GM21447 (cell line): ENCODE measurements at regions not wholly inside any gene's neighbourhood (a gene's known extent, or its start where the extent isn't known, plus 50 kb on each side); places are given as distances from the start of the nearest gene placed in this dataset.

Source experiments
- ATAC-seq: cut with Tn5 transposase; IDR thresholded peaks from one replicate; pipeline ENCODE4 v1.9.1; 2021; ENCODE audit not compliant: unreplicated experiment

GRCh38 chr3:162103808-162104207 is 607.2 kb downstream of the OTOL1 start:
- ATAC-seq, result no peak

DNA sequence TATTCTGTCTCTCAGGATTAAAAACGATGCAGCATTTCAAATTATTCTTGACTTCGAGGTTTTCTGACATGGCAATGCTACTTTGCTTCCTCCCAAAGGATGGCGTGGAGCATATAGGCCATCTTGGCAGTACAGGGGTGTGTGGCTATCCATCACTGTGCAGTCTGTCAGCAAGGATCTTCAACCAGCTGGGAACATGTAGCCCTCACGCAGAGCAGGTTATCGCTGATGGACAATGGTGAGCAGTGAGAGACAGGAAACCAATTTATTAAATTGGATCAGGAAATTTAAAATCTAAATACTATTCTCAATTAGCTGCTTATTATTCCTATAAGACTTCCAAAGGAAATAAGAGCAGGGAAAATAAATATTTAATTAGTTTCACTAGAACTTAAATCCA is 615.3 kb downstream of the OTOL1 start:
- ATAC-seq, result no peak

DNA sequence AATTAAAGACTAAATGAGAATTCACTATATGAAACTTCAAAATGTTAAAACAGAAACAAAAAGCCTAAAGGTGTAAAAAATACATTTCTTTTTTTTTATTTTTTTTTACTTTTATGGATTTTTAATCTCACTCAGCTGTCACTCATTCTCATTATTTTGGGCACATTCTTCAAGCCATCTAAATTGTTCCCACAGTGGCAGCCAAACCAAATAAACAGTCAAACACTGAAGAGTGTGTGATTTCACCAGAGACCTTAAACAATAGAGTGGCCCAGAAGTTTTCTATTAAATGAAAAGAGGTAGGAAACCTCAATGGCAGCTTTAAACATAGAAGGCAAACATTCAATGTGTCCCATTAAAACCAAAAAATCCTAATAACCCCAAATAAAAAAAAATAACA is 616.1 kb downstream of the OTOL1 start:
- ATAC-seq, result no peak

DNA sequence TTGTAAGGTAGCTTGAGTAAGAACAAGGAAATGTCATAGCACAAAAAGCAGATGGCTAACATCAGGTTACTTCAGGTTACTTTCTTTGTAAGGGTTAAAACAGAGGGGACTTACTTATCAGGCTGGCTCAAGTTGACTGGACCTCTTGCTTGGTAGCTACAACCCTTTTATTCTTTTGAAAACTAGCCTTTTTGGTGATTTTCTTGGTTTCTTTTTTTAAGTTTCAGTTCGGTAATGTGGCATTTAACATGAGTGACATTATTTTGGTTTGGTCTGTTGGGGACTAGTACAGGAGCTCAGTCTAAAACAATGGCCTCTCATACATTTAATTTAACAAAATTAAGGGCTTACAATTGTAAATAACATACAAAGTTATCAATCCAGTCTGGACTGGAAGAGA is 621.4 kb downstream of the OTOL1 start:
- ATAC-seq, result no peak

GRCh38 chr3:162119651-162120050 is 623.0 kb downstream of the OTOL1 start:
- ATAC-seq, result no peak

GRCh38 chr3:162122405-162122804 is 625.8 kb downstream of the OTOL1 start:
- no peak for ATAC-seq

- no peak for ATAC-seq
Measured at GRCh38 chr3:162125790-162126189, 629.2 kb downstream of the OTOL1 start.

GRCh38 chr3:162130582-162130981 is 634.0 kb downstream of the OTOL1 start:
- no peak for ATAC-seq

DNA sequence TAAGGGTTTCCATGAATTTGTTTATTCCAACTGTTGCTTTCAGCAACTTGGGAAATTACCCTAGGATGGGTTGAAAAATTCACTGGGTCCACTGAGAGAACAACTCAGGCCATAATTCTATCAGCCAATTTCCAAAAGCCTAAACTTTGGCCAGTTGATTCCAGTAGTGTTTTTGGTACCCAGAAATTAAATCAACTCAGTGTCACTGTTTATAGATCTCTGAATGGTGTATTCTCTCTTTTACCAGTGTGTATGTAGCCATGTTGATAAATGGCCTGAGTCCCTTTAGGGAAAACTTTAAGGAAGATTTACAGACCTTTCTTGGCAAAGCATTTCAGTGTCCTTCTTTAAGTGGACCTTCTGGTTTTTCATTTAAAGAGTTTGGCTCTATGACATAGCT is 636.4 kb downstream of the OTOL1 start:
- no peak for ATAC-seq

DNA sequence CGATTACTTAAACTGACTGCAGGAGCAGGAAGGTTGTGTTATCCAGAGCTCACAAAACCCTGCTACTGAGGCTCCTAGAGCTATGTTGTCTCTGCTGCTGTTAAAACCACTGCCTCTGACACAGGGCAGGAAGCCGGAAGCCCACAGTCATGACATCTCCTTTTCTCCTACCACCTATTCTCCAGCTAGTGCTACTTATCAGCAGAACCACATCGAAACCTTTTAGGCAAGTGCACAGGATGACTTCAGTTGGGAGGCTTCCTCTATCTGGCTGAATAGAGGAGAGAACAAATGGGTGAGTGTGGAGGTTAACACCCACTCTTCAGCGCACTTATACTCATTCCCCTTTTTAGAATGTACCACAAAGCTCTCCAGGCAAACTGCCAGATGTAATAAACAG is 638.0 kb downstream of the OTOL1 start:
- no peak for ATAC-seq

DNA sequence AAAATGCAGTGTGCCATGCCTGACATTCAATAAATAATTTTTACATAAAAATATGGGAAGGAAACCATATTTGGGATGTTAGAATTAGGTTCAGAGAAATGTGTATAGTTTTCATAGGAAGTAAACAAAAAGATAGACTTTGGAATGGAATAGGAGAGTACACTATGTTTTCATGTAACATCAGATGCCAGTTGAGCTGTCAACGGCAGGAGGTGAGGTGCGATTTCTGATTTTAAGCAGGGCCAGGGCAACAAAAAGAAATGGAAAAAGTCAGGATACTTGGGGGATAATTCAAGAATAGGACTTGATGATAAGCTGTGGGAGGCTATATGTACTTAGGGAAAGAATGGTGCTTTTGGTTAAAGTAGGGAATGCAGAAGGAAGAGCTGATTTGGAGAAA is 639.5 kb downstream of the OTOL1 start:
- ATAC-seq, result no peak

- no peak for ATAC-seq
Measured at GRCh38 chr3:162138509-162138908, 641.9 kb downstream of the OTOL1 start.

DNA sequence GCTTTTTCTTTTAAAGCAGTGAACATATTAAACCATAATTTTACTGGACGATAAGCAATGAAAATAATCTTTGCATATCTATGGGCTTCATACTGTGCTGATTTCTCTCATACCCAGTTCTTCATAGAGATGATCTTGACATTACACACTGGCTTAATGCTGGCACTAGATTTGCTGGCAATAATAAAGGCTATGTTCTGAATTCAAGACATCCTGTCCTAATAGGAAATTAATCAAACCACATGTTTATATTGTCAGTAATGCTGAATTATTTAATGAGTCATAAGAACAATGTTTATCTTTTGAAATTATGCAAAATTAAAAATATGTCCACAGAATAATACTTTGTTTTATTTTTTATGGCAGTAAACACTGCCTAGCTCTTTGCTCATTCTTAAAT is 643.2 kb downstream of the OTOL1 start:
- no peak for ATAC-seq

DNA sequence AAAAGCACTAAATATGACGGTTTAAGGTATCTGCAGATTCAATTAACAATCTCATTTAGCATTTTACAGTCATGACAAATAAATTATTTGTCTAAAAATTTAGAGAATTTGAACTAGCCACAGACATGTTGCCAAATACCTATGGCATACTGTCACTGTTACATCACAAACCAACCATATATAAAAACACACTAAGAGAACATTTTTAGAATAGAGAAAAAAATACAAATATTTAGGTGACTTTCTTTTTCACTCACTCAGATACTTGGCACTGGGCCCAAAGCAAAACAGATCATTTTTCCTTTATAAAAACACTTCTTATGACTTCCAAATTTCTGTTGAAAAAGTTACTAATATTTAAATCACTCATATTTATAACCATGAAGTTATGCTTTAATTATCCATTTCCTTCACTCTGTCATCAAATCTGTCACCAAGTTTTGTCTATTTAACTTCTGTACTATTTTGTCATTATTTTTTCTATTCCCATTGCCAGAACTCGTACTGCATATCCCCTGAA is 644.7 kb downstream of the OTOL1 start:
- ATAC-seq, result no peak

GRCh38 chr3:162142511-162142910 is 645.9 kb downstream of the OTOL1 start:
- no peak for ATAC-seq

GRCh38 chr3:162143180-162143579 is 646.6 kb downstream of the OTOL1 start:
- no peak for ATAC-seq

DNA sequence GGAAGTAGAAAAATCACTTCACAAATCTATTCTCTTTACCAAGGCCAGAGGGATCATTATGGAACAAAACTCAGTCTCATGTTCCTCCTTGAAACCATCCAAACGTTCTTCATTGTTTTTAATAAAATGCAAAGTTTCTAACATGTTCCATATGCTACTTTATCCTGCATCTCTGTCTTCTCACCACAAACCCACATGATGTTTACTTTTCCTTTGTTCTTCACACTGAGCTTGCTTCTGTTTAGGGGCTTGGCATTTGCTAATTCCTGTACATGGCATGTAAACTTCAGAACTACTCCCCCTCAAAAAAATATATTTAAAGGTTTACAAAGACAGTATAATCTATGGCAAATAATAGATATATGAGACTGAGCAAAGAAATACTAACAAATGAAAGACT is 651.4 kb downstream of the OTOL1 start:
- no peak for ATAC-seq

GRCh38 chr3:162150790-162151189 is 654.2 kb downstream of the OTOL1 start:
- ATAC-seq, result no peak

- no peak for ATAC-seq
Measured at GRCh38 chr3:162152636-162153035, 656.0 kb downstream of the OTOL1 start.

DNA sequence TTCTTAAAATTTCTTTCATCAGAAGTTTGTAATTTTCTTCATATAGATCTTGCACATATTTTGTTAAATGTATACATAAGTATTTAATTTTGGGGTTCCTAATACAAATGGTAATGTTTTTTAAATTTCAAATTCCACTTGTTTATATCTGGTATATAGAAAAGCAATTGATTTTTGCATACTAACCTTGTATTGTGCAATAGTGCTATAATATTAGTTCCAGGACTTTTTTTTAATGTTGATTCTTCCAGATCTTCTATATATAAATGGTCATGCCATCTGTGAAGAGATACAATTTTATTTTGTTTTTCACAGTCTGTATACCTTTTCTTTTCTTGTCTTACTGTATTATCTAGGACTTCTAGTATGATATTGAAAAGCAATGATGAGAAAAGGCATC is 665.0 kb downstream of the OTOL1 start:
- ATAC-seq, result no peak

DNA sequence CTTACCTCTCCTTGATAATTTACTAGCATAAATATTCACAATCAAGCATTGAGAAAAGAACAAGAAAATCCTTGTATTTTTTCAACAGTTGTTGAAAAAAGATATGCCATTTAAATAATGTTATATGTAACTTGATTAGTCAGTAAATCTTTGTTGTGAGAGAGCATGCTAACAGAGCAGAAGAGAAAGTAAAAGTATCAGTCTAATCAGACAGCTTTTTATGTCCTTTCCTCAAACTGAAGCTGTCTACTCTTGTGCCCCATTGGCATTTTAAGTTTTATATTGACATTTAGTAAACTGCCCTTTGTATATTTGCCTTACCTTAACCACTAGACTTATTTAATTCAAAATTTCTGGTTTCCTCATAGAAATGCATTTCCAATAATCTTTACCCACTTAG is 668.7 kb downstream of the OTOL1 start:
- no peak for ATAC-seq

DNA sequence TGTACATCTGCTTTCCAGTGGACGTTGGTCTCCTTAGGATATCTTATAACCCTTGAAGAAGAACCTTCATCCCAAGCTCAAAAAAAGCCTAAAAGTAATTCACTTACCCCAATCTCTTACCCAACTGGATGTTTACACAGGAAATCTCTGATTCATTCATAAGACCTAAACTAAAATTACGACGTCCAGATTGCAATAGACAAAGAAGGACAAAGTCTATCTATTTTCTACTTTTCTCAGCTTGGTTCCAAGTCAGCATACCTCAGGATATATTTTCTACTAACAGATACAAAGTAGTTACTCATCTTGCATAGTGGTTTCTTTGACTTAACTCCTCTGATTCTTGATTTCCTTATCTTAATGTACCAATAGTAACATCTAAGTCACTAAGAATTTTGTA is 669.9 kb downstream of the OTOL1 start:
- no peak for ATAC-seq

- no peak for ATAC-seq
Measured at GRCh38 chr3:162168715-162169114, 672.1 kb downstream of the OTOL1 start.

GRCh38 chr3:162170581-162170980 is 674.0 kb downstream of the OTOL1 start:
- no peak for ATAC-seq
